Glomerular visceral epithelial cell (primary cell): ENCODE measurements at regions not wholly inside any gene's neighbourhood (a gene's known extent, or its start where the extent isn't known, plus 50 kb on each side); places are given as distances from the start of the nearest gene placed in this dataset.
A peak's percentile ranks its signal among the peaks of the same experiment; 100 is the strongest.

Source experiments
- DNase-seq: peaks from one replicate; pipeline ENCODE4 v3.0.0-alpha.2; 2016; ENCODE audit errors: extremely low spot score

DNA sequence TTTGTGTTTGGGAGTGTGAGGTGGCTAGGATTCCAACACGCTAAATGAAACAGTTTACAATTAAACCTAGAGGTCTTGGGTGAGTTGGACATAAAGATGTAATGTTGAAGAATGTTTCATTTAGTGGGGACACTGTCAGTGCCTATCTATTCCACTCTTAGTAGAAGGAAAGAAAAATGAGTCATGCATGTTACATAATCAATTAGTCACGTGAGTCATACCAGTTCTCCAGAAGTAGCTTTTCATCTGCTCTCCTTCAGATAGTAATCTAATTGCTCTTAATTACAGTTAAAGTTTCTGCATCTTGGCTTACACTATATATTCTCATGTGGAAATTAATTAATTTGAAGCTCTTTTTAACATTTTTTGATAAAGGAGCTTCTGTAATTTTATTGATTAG, 115.7 kb upstream of the P2RY1 start:
- no peak for DNase-seq

DNA sequence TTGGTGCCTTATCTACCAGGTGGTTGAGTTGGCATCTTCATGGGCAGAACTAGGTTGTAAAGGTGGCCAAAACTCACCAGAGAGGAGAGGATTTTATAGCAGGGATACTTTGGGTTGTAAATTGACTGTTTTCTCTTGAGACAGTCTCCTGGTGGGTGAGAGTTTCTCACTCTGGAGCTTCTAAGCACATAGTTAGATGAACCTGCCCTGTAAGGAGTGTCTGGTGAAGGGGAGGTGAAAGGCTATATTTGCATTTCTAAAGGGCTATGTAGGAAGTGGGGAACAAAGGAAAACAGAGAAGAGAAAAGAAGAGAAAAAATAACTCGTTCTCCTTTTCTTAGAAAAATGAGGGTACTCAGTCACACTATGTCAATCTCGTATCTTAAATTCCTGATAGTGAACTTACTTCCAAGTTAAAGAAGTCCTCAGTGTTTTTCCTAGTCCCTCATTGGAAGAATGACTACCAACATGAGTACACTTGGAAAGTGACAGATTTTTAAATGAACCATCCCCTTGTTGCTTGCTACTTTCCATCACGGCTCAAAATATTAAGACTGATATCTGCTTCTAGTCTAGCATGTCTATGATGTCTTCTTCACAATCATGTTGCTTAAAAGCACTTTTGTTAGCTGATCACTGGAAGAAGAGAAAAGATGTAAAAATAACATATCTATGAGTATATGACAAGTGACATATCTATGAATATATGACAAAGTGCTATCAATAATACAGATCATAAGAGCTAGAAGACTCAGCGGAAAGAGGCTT, 113.8 kb upstream of the P2RY1 start:
- DNase-seq = no peak

DNA sequence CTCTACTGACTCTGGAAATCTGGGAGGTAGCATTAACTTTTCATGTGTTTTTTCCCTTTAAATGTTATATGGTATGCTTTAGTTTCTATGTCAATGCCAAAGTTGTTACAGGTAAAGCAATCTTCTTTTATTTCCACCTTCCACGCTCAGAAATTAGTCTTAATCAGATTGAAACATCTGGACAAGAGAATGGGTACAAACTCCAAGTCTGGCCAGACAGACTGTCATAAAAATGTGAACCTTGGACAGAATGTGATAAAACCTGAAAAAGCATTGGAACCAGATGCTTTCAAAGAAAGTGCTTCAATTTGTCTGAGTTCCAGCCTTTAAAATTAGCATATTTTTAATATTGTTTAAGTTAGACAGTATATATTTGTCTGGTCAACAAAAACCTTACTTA, 110.7 kb upstream of the P2RY1 start:
- no peak for DNase-seq

DNA sequence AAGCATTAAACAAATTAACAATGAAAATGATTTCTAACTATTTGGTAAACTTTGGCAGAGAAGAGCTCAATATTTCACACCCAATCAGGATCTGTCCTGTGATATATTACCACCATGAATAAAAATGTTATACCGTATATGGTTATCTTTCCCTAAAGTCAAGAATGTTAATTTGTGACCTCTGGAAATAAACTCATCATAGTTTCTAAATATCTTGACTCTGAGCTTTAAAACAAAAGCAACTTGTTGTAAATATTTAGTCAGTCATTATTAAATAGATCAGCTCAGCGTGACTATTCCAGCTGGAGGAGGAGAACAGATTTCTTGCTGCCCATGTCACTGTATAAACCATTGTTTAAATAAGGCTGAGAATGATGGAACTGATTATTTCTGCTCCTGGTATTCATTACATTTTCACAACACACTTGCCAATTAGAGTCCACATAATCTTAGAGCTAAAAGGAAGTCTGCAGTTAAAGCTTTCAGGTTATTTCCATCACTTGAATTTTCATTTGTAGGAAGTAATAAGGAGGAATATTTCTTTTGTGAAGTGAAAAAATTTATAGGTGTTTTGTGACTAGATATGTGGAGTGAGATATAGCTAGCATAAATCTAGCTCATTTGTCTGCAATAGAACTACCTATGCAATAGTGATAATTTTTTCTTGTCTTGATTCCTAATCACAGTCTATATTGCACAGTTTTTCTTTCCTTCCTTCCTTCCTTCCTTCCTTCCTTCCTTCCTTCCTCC, 106.5 kb upstream of the P2RY1 start:
- no peak for DNase-seq

DNA sequence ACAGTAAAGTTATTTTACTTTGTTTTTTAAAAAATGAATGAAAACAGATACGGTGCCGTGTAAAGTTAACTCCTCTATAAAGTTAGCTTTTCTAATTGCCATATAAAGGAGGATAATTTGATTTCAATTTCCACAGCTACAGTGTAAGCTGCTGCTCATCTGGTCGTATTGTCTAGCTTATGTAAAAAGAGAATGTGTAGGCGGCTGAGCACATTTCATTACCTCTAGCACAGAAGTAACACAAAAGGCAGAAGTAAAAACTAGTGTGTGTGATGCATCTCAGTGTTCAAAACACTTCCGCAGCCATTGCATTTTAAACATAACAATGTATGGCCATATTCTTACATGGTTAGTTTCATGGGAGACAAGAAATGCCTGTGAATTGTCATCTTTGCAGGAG, 105.0 kb upstream of the P2RY1 start:
- no peak for DNase-seq

DNA sequence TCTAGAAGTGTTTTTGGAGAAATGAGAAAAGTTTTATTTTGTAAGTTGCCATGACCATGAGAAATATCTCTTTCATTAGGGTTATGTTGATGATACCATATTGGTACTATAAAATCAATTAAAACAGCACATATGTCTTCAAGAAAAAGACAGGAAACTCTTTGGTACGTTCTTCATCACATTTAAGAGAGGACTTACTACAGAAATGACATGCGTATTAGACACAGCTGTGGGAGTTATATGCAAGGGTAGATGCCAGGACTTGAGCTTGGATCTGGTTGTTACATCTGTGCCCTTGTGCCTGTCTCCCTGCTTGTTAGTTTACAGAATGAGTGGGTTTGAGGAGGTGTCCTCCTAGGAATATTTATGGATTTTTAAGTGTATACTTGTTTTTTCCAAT, 103.4 kb upstream of the P2RY1 start:
- no peak for DNase-seq

DNA sequence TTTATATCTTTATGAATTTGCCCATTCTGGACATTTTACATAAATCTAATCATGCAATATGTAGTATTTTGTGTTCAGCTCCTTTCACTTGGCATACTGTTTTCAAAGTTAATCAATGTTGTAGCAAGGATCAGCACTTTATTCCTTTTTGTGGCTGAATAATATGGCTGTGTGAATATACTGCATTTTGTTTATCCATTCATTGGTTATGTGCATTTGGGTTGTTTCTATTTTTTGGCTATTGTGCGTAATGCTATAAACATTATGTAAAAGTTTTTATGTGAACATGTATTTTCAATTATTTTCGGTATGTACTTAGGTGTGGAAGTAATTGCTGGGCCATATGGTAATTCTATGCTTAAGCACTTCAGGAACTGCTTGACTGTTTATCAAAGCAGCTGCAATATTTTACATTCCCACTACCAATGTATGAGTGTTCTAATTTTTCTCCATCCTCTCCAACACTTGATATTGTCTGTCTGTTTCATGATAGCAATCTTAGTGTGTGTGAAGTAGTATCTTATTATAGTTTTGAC, 101.3 kb upstream of the P2RY1 start:
- no peak for DNase-seq

DNA sequence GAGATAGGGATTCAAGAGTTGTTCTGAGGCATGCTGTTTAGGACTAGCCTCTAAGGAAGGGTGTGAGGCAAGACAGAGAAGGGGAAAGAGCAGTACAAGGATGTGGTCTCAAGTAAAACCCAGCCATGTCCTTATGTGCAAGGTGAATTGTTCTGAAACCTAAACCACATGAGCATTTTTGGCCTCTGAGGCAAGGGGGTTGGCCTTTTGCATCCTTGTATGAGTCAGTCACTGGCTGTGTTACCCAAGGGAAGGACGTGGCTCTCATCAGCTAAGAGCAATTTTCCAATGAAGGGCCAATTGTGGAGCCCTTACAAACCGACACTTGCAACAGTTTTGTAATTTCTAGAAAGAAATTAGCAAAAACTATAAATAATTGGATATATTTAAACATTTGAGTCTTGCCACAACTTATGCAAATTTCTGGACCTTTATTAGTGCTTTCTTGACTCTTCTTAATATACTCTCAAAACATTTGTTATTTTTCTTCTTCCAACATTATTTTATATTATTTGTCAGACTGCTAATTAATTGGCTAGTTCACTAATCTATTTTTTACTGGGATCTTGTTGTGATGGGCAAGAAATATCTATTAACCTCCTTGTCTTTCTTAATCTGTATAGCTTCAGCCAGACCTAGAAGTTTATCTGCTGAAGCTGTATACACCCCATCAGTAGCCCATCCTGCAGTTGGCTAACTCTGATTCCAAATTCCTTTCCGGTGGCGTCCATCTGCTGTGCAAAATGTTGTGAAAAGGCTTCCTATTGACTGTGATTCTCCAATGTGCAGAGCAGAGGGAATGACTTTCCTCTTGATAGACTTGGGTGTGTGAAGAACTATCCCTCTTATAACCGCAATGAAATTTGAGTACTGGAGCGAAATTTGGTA, 97.7 kb upstream of the P2RY1 start:
- peak; percentile 71 for DNase-seq

DNA sequence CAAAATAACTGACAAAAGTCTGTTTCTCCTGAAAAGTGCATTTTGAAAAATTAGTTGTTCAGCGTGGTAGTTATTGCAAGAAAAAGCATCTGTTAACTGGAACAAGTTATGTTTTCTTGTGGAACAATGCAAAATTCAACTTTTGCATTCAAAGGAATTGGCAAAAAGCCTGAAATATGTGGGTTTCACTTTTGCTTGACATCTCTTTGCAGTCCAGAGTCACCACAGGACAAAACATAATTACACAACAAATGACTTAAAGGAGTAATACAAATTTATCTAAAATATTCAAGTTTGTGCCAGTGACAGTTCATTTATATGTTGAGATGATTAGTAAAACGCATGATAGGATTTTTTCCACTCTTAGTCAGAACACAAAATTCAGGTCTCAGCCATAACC, 96.3 kb upstream of the P2RY1 start:
- no peak for DNase-seq

DNA sequence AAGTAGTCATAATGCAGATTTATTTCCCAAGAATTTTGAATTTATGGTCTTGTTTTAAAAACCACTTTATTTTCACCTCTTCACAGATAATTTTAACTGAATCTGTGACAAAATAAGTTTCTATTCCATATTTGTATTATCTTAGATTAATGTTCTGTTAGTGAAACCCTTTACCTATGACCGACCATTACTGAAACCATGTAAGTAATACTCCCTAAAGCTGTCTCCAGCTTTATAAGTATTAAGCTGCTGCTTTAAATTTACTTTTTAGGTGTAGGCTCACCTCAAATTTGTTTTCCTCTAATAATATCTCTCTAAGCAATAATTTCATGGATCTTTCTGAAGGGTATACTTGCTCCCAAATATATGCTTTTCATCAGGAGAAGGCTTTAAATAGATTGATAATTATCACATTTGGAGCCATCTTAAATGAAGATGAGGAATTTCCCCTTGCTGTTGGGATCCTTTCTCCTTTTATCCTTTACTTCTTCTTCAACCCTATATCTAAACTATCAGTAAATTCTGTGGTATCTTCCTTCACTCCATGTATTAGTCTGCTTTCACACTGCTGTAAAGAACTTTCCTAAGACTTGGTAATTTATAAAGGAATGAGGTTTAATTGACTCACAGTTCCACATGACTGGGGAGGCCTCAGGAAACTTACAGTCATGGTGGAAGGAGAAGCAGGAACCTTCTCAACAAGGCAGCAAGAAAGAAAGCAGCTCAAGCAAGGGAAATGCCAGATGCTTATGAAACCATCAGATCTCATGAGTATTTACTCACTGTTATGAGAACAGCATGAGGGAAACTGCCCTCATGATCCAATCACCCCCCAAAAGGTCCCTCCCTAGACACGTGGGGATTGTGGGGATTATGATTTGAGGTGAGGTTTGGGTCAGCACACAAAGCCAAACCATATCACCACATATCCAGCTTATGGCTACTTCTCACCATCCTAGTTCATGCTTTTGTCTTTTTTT, 92.3 kb upstream of the P2RY1 start:
- no peak for DNase-seq

DNA sequence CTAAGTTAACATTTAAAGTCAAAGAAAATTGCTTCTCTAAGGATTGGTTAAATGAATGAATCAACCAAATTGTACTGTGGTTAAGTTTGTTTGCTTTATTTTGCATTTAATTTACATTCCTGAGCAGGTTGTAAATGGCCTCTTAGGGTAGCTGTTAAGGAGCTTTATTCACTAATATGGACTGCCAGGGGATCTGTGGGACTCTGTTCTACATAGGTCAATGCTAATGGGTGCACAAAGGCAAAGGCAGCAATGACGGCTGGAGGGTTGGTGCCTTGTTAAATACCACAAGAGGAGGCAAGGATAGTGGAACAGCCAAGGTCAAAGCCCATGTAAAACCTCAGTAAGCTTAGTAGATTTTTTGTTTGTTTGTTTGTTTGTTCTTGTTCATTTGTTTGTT, 89.3 kb upstream of the P2RY1 start:
- no peak for DNase-seq

DNA sequence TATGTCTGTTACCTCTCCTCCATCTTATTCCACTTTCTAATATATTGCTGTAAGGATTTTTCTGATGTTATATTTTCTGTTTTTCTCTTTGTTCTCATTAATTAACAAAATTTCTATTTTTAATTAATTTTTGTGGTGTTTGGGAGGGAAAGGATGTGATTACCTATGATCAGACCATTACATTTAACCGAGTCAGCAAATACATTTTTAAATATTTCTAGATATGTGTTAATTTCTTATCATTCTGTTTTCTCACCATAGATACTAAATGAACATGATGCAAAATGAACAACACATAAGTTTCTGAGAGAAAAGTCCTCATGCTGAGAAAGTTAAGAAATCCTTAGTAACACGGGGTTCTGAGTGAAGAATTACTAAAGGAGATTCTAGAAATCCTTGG, 80.6 kb upstream of the P2RY1 start:
- DNase-seq = no peak

DNA sequence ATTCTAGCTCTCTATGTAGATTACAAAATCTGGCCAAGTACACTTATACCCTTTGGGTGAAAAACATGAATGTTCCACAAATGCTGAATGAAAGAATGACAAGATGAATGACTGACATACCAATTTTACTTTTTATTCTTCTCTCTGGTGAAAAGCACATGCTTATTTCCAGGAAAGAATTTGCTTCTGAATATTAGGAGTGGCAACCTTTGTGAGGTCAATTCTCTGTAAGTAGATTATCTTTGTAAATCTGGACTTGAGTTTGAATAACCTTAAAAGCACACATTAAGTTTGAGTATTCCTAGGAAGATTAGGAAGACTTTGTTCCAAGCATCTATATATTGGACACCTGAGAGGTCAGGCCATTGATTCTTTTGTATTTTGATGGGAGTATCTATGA, 78.1 kb upstream of the P2RY1 start:
- DNase-seq = no peak

DNA sequence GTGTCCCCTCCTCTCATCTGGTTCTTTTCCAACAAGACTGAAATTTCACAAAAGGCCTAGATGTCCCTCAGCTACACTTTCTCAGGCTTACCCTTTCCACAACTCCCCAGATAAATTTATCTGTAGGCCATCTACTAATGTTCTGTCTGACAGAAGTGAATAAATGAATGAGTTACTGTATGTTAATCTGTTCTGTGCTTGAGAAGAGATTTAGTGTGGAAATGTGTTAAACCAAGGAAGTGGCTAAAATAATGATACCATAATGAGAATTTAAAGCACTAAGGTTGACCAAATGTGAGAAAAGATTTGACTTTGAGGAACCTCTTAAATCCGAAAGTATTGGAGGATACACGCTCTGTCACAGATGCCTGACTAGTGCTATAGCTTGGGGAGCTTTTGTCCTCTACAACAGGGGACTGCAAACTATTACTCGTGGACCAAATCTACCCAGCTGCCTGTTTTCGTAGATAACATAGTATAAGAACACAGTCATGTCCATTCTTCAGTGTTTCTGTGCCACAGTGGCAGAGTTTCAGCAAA, 74.8 kb upstream of the P2RY1 start:
- DNase-seq = no peak

DNA sequence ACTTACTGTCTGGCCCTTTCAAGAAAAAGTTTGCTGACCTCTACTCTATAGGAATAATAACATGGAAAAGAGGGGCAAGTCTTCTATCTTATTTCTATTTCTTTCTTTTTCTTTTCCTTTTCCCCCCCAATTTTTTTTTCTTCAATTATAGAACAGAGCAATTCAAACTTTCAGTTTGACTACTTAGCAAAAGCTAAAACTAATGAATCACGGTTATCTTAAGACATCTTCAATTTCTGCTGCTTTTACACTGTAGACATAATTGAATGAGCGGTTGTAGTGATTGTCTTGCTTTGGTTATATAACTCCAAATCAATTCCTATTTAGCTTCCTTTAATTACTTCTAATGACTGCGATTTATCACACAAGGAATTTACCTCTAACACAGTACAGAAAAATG, 74.3 kb upstream of the P2RY1 start:
- DNase-seq = no peak

DNA sequence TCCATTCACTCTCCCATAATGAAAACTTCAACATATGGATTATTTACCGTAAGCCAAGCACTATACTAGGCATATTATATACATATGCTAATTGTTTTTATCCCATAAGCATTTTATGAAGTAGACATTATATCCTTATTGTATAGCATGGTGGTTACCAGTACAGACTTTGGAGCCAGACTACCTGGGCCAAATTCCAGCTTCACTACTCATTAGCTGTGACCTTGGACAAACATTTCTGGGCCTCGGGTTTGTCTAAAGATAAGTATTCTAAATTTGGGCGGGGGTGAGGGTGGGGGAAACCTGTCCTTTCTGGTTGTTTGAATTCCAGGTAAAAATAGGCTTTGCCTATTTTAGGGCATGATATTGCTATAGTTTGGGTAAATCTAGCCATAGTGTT, 66.5 kb upstream of the P2RY1 start:
- DNase-seq = no peak

DNA sequence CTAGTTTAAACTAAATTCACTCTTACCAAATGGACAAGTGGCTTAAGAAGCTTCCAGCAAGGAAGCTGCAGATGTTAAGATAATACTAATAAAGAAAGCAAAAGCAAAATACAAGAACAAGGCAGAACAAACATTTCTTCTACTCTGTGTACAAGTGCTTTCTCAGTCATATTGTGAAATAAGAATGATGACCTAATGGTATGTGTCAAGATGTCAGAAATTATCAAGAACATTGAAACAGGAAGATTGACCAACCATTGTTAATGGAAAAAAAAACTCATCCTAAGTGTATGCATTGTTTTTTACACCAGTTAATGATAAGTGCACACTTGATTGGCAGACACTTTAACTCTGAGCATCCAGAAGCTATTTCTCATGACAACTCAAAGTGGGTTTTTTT, 65.4 kb upstream of the P2RY1 start:
- DNase-seq = no peak

DNA sequence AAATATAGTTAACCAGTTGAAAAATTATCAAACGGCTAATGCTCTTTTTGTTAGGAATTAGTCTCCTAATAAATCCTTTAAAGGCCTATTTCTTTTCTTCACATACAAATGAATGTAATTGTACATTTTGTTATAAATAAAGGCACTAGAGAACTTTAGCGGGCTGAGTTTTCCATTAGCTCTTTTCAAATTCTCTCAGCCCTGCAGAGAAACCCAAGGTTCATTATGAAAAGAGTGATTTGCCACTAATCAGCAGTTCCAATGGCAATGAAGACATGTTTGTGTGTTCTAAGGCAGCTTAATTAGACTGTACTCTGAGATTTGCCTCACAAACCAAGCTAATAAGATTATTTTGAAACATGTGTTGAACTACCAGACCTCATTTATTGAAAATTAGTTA, 64.6 kb upstream of the P2RY1 start:
- DNase-seq = no peak

DNA sequence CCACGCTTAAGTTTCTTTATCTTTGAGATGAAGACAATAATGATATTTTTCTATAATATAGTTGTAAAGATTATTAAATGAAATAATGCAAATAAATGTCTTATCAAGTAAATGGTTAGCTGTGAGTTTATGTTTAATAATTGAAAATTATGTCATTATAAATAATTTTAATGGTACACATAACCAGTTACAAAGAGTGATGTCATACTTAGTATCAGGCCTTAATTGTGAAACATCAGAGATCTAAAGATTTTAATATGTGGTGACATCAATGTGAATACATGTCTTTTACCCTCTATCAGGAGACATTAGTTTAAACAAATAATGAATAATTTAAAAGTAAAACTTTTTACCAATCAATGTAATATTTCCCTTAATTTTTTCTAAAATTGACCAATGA, 63.8 kb upstream of the P2RY1 start:
- DNase-seq = no peak

DNA sequence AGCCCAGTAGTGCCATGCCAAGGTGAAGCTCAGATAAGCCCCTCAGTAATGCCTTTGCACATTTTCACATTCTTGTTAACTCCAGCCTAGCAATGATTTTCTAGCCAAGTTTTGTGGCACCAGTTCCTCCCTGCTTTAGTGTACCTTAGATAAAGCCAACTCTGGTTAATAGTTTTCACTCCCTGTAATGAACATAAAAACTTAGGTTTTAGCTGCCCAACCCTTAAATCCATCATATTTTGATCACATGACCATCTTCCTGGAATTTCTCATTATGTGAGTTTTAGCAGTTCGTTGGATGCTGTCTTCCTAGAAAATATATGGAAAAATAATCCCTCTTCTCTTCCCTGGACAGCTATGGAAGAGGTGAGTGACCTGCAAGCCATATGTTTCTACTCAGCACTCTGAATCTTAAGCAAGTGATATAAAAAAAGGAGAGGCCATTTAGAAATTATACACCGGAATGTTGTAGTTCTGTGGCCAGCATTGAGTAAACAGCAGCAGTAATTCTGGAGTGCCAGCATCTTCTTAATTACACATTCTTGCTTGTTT, 62.2 kb upstream of the P2RY1 start:
- no peak for DNase-seq

DNA sequence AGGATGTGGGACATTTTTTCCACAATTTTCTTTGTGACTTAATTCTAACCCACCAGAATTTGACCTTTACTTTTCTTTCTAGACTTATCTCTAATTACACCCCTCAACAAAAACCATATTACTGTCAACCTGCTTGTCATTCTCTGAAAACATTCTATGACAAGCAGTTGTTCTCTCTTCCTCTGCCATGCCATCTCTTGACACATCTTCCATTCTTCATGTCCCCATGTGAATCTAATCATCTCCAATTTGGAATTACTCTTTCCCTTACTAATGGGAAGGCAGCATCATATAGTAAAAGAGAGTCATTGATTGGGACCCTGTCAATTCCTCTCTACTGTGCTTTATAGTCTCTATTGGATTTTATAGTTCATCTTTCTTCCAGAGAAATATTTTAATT, 61.3 kb upstream of the P2RY1 start:
- no peak for DNase-seq
